ENCODE measurements at regions not wholly inside any gene's neighbourhood (a gene's known extent, or its start where the extent isn't known, plus 50 kb on each side); places are given as distances from the start of the nearest gene placed in this dataset.

- Histone ChIP-seq H3K9me3 (no peaks in the 10 kb centered on the region), H3K4me3 (no peak overlapping the region), H3K27me3 (replicated peaks; ENCODE audit: insufficient read depth) (no peaks in the 10 kb centered on the region), H3K4me1 (ENCODE audit: control insufficient read depth in 1 of 2, low read depth in 2 of 2) (no peaks in the 10 kb centered on the region), H3K27ac (no peak overlapping the region), H3K36me3 (no peaks in the 10 kb centered on the region)
- DNase-seq (ENCODE audit: low spot score) = no peak
- TF ChIP-seq CTCF (IDR thresholded peaks at IDR 0.05) = no peak
- ATAC-seq (ENCODE audit: insufficient number of reproducible peaks, low FRiP score, low read depth) = no peak
Observed at GRCh38 chr10:111504376-111504775, 427.5 kb downstream of the ADRA2A start.

- no peak for ATAC-seq (ENCODE audit: insufficient number of reproducible peaks, low FRiP score, low read depth)
- Histone ChIP-seq H3K4me1 (ENCODE audit: control insufficient read depth in 1 of 2, low read depth in 2 of 2) (no peaks in the 10 kb centered on the region), H3K27me3 (replicated peaks; ENCODE audit: insufficient read depth) (no peaks in the 10 kb centered on the region), H3K36me3 (no peaks in the 10 kb centered on the region), H3K4me3 (no peak overlapping the region), H3K9me3 (no peaks in the 10 kb centered on the region), H3K27ac (no peak overlapping the region)
- DNase-seq (ENCODE audit: low spot score) = no peak
- TF ChIP-seq CTCF (IDR thresholded peaks at IDR 0.05) = no peak
Observed at GRCh38 chr10:111506266-111507034, 429.6 kb downstream of the ADRA2A start.

DNA sequence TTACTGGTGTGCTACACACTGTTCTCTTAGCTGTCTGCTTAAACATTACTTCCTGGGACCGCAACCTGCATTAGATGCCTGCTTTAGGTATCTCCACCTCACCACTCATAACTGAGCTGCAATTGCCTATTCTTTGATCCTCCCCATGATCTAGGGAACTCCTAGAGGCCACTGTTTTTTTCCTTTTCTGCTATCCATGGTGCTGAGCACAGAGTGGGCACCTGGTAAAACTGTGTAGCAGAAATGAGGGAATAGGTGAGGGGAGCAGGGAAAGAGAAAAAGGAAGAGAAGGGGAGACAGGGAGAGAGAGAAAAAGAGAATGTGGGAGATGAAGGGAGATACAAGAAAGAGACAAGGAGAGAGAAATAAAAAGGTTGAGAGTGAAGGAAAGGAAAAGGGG is 434.9 kb downstream of the ADRA2A start:
- Histone ChIP-seq H3K27me3 (replicated peaks; ENCODE audit: insufficient read depth) (no peaks in the 10 kb centered on the region), H3K4me3 (no peak overlapping the region), H3K4me1 (ENCODE audit: control insufficient read depth in 1 of 2, low read depth in 2 of 2) (no peaks in the 10 kb centered on the region), H3K9me3 (no peaks in the 10 kb centered on the region), H3K36me3 (no peaks in the 10 kb centered on the region), H3K27ac (no peak overlapping the region)
- TF ChIP-seq CTCF (IDR thresholded peaks at IDR 0.05) = no peak
- DNase-seq (ENCODE audit: low spot score) (no peak), ATAC-seq (ENCODE audit: insufficient number of reproducible peaks, low FRiP score, low read depth) (no peak)

- no peak for TF ChIP-seq CTCF (IDR thresholded peaks at IDR 0.05)
- Histone ChIP-seq H3K4me3 (no peak overlapping the region), H3K4me1 (ENCODE audit: control insufficient read depth in 1 of 2, low read depth in 2 of 2) (no peaks in the 10 kb centered on the region), H3K36me3 (no peaks in the 10 kb centered on the region), H3K27me3 (replicated peaks; ENCODE audit: insufficient read depth) (no peaks in the 10 kb centered on the region), H3K27ac (no peak overlapping the region), H3K9me3 (no peaks in the 10 kb centered on the region)
- ATAC-seq (ENCODE audit: insufficient number of reproducible peaks, low FRiP score, low read depth) = no peak
- DNase-seq (ENCODE audit: low spot score) = no peak
Observed at GRCh38 chr10:111515264-111515663, 438.4 kb downstream of the ADRA2A start.

- no peak for DNase-seq (ENCODE audit: low spot score)
- TF ChIP-seq CTCF (IDR thresholded peaks at IDR 0.05) = no peak
- no peaks in the 10 kb centered on the region for H3K36me3 ChIP-seq
Observed at GRCh38 chr10:111515706-111516105, 438.9 kb downstream of the ADRA2A start.

More at GRCh38 chr10:111515706-111516105, 438.9 kb downstream of the ADRA2A start:
- Histone ChIP-seq H3K4me3 (no peak overlapping the region), H3K9me3 (no peaks in the 10 kb centered on the region), H3K4me1 (ENCODE audit: control insufficient read depth in 1 of 2, low read depth in 2 of 2) (no peaks in the 10 kb centered on the region), H3K27me3 (replicated peaks; ENCODE audit: insufficient read depth) (no peaks in the 10 kb centered on the region), H3K27ac (no peak overlapping the region)
- no peak for ATAC-seq (ENCODE audit: insufficient number of reproducible peaks, low FRiP score, low read depth)
